GM21515 (cell line): ENCODE measurements at regions not wholly inside any gene's neighbourhood (a gene's known extent, or its start where the extent isn't known, plus 50 kb on each side); places are given as distances from the start of the nearest gene placed in this dataset.
"Not testable (repeated sequence)": the region's sequence is repeated elsewhere in the genome, so short reads cannot be mapped to it uniquely, and the experiment has no call there.

Experiments
- ATAC-seq: cut with Tn5 transposase; IDR thresholded peaks from one replicate; pipeline ENCODE4 v1.9.1; 2021; ENCODE audit not compliant: unreplicated experiment

DNA sequence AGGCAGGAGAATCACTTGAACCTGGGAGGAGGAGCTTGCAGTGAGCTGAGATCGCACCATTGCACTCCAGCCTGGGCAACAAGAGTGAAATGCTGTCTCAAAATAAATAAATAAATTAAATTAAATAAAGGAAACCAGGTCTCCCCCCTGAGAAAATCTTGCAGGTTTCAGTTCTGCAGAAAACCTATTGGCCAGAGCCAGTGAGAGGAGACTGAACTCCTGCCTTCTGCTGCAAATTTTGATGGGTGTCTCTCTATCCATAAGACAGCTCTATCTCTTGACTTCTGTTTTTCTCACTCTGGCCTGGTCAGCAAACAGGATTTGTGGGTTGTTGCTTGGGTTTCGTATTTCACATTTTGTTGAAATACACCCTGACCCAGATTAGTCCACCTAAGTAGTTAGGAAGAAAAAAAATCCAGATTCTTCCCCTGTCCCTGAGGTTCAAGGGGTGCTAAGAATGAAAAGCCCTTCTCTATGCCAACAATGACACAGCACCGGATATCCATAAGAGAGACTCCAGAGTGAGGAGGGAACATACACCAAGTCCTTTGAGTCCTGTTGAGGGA, 86.7 kb upstream of the MAP4K4 start:
- ATAC-seq: no peak

DNA sequence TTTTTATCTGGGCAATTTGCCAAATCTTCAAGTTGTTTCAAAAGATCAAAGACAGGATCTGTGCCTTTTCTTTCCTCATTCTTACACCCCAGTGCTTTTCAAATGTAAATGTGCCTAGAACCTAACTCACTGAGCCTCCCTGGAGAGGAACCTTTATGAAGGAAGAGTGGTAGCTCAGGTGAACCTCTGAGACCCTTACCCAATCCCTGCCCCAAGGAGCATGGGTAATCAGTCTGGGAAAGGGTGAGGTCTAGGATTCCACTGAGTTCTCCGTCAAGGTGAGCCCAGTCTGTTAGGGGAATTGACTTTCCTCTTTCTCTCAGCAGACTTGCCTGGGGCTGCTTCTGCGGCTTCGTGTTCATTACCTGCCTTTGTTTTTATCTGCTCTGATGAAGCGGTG, 88.1 kb upstream of the MAP4K4 start:
- no peak for ATAC-seq

DNA sequence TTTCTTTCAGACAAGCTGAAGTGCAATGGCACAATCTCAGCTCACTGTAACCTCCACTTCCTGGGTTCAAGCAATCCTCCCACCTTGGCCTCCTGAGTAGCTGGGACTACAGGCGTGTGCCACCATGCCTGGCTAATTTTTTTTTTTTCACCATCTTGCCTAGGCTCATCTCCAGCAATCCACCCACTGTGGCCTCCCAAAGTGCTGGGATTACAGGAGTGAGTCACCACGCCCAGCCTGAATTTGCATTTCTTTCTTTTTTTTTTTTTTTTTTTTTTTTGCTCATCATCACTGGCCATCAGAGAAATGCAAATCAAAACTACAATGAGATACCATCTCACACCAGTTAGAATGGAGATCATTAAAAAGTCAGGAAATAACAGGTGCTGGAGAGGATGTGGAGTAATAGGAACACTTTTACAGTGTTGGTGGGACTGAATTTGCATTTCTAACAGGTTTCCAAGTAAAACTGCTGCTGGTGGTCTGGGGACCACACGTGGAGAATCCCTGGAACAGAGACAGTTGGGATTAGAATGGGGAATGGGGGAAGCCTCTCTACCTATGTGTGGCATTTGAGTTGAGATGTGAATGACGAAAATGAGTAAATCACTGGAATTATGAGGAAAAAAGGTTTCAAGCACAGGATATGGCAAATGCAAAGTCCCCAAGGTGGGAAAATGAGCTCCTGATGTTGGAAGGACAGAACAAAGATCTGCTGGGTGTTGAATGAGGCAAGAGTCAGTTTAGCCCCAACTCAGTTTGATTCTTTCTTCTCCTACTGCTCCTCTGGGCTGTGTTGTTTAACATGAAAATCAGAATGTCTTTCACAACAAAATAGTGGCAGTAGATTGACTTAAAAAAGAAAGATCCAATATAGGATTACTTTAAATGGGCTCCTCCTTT, 88.8 kb upstream of the MAP4K4 start:
- no peak for ATAC-seq

DNA sequence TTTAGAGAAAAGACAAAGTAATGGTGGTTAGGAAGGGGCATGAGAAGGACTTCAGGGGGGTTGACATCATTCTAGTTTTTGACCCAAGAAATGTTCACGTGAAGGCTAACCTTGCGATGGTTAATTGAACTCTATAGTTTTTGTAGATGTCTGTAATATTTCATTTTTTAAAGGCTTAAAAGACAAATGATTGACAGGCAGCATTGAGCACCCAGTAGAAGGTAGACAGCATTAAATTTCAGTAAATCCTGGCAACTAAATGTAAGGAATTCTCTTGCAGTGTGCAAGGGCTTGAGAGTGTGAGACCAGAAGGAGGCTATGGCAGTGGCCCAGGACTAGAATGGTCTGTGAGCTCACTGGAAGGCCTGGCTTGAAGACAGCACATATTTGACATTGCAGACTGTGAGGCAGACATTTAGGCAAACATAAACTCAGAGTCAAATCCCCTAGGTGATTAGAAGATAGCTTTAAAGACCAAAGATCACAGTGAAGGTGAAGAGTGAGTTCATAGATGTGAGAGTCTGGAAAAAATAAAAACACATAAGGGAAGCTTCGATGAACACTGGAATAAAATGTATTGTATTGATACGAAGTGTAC, 100.1 kb upstream of the MAP4K4 start:
- ATAC-seq: no peak

DNA sequence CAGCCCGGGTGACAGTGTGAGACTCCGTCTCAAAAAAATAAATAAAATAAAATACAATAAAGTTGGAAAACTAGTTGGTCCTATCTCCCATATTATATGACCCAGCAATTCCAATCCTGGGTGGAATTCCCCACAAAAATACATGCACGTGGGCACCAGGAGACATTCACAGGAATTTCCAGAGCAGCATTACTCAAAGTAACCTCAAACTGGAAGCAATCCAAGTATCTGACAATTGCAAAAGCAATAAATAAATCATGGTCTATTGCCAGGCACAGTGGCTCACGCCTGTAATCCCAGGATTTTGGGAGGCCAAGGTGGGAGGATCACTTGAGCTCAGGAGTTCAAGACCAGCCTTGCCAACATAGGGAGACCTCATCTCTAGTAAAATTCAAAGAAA, 101.2 kb upstream of the MAP4K4 start:
- no peak for ATAC-seq

DNA sequence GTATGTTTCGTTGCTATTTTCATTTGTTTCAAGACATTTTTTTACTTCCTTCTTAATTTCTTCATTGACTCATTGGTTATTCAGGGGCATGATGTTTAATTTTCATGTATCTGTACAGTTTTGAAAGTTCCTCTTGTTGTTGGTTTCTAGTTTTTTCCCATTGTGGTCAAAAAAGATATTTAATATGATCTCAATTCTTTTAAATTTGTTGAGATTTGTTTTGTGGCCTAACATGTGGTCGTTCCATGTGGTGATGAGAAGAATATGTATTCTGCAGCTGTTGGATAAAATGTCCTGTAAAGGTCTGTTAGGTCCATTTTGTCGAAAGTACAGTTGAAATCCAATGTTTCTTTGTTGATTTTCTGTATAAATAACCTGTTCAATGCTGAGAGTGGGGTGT, 110.3 kb upstream of the MAP4K4 start:
- no peak for ATAC-seq

DNA sequence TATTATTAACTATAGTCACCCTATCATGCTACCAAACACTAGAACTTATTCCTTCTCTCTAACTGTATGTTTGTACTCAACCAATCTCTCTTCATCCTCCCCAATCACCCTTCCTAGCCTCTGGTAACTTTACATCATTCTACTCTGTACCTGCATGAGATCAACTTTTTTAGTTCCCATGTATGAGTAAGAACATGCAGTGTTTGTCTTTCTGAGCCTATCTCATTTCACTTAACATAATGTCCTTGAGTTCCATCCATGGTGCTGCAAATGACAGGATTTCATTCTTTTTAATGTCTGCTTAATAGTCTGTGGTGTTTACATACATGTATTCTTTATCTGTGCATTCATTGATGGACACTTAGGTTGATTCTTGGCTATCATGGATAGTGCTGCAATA, 108.9 kb upstream of the RFX8 start:
- no peak for ATAC-seq

DNA sequence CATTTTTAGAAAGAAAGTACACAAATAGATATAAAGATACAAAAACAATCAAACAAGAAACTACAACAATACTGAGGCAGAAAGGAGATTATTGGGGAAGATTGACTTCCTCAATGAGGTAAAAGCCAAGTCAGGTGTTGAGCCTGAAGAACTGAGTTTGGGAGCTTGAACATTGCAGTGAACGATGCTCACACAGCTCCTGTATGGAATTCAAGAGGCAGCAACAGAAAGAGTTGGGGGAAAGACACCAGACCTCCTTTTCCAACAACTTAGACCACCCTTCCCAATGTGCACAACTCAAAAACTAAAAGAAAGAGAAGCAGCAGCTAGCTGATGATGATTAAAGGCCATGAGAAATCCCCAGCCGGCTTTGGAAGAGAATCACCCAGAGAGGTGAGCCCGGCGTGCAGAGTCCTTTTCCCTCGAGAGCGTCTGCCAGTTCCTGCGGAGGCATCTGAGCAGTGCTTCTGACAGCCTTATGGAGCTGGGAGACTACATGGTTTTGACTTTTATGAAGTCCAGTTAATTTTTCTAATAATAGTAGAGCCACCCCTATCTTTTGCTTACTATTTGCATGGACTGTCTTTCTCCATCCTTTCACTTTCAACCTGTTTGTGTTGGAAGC, 106.9 kb upstream of the RFX8 start:
- no peak for ATAC-seq

DNA sequence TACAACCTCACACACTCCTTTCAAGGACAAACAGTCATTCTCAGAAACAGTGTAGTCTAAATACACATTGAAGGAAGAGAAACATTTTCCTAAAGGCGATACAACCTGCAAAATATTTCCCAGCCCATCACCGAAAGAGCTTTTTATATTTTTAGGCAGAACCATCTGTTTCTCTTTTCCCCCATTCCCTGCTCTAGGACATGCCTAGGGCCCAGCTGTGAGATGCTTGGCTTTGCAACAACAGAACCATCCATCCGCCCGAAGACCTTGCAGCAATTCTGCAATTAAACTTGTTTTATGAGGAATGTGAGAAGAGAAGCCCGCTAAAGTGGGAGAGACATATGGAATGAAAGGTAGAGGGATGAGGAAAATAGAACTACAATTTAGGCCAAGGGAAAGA, 105.6 kb upstream of the RFX8 start:
- no peak for ATAC-seq

DNA sequence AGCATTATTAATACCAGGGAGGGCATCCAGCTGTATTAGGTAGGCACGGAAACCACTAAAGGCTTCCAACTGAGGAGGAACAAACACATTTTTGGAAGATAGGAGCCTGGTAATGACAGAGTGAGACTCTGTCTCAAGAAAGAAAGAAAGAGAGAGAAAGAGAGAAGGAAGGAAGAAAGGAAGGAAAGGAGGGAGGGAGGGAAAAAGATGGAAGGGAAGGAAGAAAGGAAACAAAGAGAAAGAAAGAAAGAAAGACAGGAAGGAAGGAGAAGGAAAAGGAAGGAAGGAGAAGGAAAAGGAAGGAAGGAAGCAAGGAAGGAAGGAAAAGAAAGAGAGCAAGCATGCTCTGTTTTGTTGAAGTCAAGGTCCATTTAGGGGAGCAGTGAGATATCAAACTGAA, 103.8 kb upstream of the RFX8 start:
- ATAC-seq: no peak

DNA sequence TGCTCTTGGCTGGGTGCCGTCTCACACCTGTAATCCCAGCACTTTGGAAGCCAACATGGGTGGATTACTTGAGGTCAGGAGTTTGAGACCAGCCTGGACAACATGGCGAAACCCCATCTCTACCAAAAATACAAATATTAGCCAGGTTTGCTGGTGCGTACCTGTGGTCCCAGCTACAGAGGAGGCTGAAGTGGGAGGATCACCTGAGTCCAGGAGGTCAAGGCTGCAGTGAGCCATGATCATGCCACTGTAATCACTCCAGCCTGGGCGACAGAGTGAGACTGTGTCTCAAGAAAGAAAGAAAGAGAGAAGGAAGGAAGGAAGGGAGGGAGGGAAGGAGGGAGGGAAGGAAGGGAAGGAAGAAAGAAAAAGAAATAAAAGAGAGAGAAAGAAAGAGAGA, 103.2 kb upstream of the RFX8 start:
- not testable (repeated sequence) for ATAC-seq

DNA sequence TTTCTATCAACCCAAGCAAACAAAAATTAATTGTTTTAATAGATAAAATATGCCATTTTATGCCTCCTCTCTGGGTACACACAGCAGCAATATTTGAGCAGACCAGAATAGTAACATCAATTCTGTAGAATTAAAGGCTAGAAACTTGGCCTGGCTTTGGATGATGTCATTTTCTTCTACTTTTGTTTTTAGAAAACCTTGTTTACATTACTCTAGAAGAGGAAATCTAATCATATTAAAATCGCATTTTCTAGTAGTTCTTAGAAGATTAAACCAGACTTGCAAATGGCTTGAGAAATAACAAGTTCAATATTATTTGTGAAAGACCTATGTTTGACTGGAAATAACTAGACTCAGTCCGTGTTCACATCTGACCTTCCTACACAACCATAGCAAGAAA, 102.3 kb upstream of the RFX8 start:
- ATAC-seq: no peak

DNA sequence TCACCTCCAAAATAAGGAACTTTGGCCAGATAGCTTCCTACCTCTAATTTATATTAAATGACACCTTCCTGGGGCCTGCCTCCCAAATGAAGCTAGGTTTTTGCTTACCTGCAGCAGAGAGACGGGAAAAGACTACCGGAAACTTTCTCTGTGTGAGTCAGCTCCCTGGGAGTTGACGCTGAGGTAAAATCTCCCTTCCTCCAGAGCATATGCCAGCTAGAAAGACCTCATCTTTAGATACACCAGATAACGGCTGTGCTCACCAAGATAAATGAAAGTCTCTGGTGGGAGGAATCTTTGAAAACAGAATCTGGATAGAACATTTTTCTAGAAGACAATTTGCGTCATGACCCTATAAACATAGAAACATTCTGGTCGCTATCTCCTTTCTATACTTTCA, 99.7 kb upstream of the RFX8 start:
- ATAC-seq: no peak

DNA sequence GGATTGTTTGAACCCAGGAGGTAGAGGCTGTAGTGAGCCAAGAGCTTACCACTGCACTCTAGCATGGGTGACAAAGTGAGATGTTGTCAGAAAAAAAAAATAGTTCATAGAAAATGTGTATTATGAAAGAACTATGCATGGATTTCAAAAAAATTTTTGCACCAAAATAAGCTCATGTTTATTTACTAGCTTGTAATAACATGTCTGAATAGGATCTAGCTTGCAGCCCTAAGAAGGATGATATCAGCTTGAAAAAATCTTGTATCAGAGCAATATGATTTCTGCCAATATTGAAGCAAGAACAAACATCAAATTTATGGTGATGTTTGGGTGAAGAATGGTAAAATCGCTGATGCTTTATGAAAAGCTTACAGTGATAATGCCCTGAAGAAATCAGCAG, 97.0 kb upstream of the RFX8 start:
- ATAC-seq: no peak

DNA sequence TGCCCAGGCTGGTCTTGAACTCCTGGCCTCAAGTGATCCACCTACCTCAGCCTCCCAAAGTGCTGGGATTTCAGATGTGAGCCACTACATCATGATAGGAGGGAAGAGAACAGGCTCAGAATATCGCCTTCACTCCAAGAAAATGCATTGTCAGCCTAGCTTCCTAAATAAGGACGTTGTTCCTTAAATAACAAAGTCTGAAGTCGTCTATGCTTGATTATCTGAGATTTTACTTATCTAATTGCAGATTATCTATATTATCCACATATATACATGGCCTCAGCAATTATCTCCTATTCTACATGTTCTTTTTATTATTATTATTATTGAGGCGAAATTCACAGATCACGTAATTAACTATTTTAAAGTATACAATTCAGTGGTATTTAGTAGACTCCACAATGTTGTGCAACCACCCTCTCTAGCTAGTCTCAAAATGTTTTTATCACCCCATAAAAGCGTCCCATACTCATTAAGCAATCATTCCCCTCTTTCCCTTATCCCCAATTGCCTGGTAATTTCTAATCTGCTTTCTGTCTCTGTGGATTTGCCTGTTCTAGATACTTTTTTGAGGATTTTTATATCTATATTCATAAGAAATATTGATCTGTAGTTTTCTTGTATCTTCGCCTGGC, 95.1 kb upstream of the RFX8 start:
- ATAC-seq: no peak

DNA sequence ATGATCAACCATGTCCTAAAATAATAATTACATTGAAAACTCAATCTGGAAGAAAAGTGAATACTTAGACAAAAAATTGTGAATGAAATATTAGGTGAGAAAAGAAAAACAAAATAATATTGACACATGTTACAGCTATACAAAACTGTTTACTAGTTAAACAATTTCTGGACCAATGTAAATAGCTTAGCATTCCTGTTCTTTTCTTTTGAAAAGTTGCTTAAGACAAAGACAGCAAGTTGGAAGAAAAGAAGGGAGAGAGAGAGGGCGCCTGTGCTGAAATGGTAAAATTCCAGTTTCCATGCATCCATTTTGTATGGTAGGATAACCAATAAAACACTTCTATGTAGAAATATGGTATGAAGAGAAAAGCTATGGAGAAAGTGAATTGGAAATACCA, 94.1 kb upstream of the RFX8 start:
- no peak for ATAC-seq

DNA sequence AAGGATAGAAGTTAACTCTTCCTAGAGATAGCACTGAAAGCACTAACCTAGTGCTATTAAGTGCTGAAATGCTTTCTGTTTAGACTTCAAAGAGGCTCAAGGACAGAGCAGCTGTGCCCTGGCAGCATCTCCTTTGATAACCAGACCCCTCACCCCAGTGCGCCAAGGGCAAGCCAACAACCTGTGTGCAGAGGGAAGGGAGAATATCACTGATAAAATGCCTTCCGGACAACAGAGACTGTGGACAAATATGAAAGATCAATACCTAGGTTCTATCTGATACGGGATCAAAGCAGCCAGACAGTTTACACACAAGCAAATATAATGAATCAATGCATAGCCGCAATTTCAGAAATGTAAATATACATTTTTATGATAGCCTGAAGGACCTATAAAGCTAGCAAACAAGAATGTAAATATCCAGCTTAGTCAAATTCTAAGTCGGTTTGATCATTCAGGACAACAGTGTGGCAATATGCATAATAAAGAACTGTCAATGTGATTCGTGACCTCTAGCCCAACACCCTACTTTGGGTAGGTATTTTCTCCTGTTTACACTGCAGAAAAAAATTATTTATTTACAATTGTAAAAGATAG, 91.8 kb upstream of the RFX8 start:
- no peak for ATAC-seq

DNA sequence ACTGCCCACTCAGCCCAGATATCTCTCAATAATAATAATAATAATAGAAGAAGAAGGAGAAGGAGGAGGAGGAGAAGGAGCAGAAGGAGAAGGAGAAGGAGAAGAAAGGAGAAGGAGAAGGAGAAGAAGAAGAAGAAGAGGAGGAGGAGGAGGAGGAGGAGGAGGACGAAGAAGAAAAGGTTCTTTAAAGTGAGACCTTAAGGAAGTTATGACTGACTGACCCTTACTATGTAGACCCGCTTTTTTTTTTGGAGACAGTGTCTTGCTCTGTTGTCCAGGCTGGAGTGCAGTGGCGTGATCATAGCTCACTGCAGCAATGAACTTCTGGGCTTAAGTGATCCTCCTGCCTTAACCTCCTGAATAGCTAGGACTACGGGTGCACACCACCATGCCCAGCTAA, 88.9 kb upstream of the RFX8 start:
- ATAC-seq: no peak

DNA sequence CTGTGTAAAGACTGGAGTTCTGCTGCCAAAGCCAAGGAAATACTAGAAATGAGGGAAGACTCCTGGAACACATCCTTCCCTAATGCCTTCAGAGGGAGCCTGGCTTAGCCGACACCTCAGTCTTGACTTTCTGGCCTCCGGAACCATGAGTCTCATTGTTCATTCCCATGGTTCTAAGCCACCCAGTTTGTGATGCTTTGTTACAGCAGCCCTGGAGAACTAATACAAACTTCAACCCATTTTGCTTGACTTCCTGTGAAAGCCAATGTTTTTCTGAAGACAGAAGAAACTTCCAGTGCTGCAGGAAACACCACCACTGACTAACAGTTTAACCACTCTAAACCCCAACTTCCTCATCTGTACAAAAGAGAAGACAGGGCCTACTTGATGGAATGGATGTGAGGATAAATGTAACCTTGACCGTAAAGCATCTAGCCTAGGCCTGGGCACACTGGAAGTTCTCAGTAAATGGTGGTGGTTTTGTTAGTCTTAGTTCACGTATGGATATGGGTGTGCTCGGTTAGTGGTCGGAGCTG, 85.9 kb upstream of the RFX8 start:
- no peak for ATAC-seq

DNA sequence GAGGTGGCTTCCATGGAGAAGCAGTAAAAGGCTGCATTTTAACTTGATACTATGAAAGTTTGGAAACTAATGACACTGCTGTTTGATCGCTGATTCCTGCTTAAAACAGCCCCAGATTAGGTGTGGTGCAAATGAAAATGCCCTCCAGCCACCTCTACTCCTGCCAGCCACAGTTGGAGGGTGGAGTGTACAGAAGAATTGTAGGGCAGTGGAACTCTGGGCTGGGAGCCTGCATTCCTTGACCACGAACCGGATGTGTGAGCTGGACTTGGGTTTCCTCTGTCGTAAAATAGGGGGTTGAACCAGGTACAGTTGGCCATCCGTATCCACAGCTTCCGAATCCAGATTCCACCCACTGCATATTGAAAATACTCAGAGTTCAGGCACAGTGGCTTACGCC, 84.6 kb upstream of the RFX8 start:
- no peak for ATAC-seq
